ENCODE measurements at regions not wholly inside any gene's neighbourhood (a gene's known extent, or its start where the extent isn't known, plus 50 kb on each side); places are given as distances from the start of the nearest gene placed in this dataset.

DNA sequence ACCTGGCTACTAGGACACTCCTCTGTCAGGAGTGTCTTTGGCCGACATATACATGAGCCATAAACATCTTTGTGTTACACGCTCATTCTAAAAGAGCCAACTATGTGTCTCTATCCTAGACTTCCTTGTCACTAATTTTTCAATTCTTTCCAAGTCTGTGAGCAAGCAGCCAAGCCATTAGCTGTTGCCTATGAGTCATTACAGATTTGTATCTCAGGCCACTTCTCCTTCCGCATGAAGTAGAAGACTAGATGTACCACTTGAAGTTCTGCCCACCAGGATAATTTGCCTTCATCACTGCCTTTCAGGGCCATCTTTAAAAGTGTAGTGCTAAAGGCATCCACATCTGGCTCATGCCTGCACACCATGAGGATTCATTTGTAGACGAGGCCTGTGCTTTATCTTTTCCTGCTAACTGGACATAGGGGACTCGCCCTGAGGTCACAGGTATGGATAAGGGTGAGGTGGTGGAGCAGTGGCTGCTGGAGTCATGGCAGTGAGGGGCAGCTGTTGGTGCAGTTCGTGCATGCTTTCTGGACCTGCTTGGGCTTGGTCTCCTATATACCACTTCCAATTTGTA is 126.1 kb upstream of the KL start:
- POLR2A ChIA-PET: no interaction called here
- no peaks in the 10 kb centered on the region; the same call in none of the 2 replicates for H3K27me3 ChIP-seq (ENCODE audit: control insufficient read depth, insufficient read depth, low read length)
- CTCF ChIA-PET: no interaction called here
- no peaks in the 10 kb centered on the region for H3K36me3 ChIP-seq (ENCODE audit: control insufficient read depth, insufficient read depth, low read length)
- no peak overlapping the region for H3K4me3 ChIP-seq (ENCODE audit: low read depth, low read length)
- TF ChIP-seq, protein P1, sequence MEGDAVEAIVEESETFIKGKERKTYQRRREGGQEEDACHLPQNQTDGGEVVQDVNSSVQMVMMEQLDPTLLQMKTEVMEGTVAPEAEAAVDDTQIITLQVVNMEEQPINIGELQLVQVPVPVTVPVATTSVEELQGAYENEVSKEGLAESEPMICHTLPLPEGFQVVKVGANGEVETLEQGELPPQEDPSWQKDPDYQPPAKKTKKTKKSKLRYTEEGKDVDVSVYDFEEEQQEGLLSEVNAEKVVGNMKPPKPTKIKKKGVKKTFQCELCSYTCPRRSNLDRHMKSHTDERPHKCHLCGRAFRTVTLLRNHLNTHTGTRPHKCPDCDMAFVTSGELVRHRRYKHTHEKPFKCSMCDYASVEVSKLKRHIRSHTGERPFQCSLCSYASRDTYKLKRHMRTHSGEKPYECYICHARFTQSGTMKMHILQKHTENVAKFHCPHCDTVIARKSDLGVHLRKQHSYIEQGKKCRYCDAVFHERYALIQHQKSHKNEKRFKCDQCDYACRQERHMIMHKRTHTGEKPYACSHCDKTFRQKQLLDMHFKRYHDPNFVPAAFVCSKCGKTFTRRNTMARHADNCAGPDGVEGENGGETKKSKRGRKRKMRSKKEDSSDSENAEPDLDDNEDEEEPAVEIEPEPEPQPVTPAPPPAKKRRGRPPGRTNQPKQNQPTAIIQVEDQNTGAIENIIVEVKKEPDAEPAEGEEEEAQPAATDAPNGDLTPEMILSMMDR (IDR thresholded peaks at IDR 0.05; ENCODE audit: insufficient read depth, low read depth, low read length): no peak
- DNase-seq (ENCODE audit: low read depth): no peak

DNA sequence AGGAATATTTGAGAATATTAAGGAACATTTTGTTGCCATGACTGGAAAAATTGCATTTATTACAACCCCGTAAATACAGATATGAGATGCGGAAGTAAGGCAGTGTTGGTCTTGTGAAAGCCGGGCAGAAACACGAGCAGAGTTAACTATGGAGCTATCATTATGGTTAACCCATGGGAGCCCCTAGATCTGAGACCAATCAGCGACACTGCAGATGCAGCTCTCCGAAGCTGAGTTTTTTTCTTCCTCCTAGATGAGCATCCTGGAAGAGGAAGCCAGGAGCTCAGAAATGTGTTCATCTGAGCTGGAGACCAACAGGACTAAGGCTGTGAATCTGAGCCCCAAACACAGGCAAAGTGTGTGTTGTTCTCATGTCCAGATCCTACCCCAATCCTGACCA is 123.0 kb upstream of the KL start:
- CTCF ChIA-PET: no interaction called here
- POLR2A ChIA-PET: no interaction called here

DNA sequence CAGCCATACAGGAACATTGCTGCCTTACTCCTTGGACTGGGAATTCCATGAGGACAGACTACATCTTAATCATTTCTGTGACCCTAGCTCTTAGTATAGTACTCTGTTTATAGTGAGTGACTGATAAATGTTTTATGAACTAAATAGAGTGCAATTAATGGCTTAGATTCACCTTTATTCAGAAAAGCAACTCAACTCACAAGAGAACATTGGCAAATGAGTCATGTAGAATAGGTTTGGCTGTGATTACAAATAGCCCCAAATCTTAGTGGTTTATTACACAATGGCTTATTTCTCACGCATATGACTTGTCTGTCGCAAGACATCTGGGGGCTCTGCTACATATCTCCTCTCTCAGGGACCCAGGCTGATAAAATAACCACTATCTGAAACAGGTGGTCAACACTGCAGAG is 121.6 kb upstream of the KL start:
- CTCF ChIA-PET: no interaction called here

More for the DNA sequence above, 123.0 kb upstream of the KL start:
- no peak overlapping the region for H3K4me3 ChIP-seq (ENCODE audit: low read depth, low read length)
- H3K36me3 ChIP-seq (ENCODE audit: control insufficient read depth, insufficient read depth, low read length): no peaks in the 10 kb centered on the region
- TF ChIP-seq, protein P1 (IDR thresholded peaks at IDR 0.05; ENCODE audit: insufficient read depth, low read depth, low read length): no peak
- DNase-seq (ENCODE audit: low read depth): no peak
- H3K27me3 ChIP-seq (ENCODE audit: control insufficient read depth, insufficient read depth, low read length): no peaks in the 10 kb centered on the region

DNA sequence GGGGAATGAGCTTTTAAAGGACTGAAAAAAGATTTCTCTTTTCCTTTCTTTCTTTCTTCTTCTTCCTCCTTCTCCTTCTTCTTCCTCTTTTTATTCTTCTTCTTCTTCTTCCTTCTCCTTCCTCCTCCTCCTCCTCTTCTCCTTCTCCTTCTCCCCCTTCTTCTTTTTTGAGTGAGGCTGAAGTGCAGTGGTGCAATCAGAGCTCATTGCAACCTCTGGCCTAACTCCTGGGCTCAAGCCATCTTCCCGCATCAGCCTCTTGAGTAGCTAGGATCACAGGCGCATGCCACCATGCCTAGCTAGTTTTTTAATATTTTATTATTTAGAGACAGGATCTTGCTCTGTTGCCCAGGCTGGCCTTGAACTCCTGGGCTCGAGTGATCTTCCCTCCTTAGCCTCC is 120.9 kb upstream of the KL start:
- TF ChIP-seq, protein P1 (IDR thresholded peaks at IDR 0.05; ENCODE audit: insufficient read depth, low read depth, low read length): no peak
- no peak for DNase-seq (ENCODE audit: low read depth)
- Histone ChIP-seq H3K27me3 (ENCODE audit: control insufficient read depth, insufficient read depth, low read length) (no peaks in the 10 kb centered on the region), H3K4me3 (ENCODE audit: low read depth, low read length) (no peak overlapping the region), H3K36me3 (ENCODE audit: control insufficient read depth, insufficient read depth, low read length) (no peaks in the 10 kb centered on the region)
- CTCF ChIA-PET: interaction anchor here (0.6 to 1.0 kb wide), 2 partner anchors 35 to 1334 kb away, joined by 4 read pairs; no protein-coding TSS in a partner anchor
- POLR2A ChIA-PET: interaction anchor here (0.7 kb wide), 1 partner anchor 11 kb away, joined by 8 read pairs; no protein-coding TSS in a partner anchor

More for the DNA sequence above, 121.6 kb upstream of the KL start:
- TF ChIP-seq, protein P1 (IDR thresholded peaks at IDR 0.05; ENCODE audit: insufficient read depth, low read depth, low read length): no peak
- no peaks in the 10 kb centered on the region for H3K27me3 ChIP-seq (ENCODE audit: control insufficient read depth, insufficient read depth, low read length)
- POLR2A ChIA-PET: no interaction called here
- no peaks in the 10 kb centered on the region for H3K36me3 ChIP-seq (ENCODE audit: control insufficient read depth, insufficient read depth, low read length)
- H3K4me3 ChIP-seq (ENCODE audit: low read depth, low read length): no peak overlapping the region
- DNase-seq (ENCODE audit: low read depth): no peak

DNA sequence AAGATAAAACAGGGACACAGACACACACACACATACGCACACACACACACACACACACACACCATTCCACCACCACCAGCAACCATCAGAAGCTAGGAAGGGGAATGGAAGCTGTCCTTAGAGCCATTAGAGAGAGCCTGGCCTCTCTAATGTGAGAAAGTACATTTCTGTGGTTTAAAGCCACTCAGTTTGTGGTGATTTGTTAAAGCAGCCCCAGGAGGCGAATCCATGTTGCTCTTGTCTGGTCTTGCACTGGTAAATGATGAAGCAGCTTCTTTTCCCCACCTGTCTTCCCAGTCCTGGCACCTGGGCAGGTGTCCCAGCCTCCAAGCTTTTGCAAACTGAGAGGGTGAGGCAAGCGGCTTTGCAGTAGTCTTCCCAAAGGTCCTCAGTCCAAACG is 118.9 kb upstream of the KL start:
- no peaks in the 10 kb centered on the region for H3K36me3 ChIP-seq (ENCODE audit: control insufficient read depth, insufficient read depth, low read length)
- ChIA-PET CTCF (interaction anchor here (0.6 kb wide), 1 partner anchor 233 kb away, joined by 3 read pairs; no protein-coding TSS in a partner anchor), POLR2A (no interaction called here)
- H3K27me3 ChIP-seq (ENCODE audit: control insufficient read depth, insufficient read depth, low read length): no peaks in the 10 kb centered on the region
- no peak overlapping the region for H3K4me3 ChIP-seq (ENCODE audit: low read depth, low read length)
- no peak for DNase-seq (ENCODE audit: low read depth)
- TF ChIP-seq, protein P1 (IDR thresholded peaks at IDR 0.05; ENCODE audit: insufficient read depth, low read depth, low read length): no peak
